DMS153 treated with DMSO at 0.1 percent for 48 hours (cell line): ENCODE measurements at regions not wholly inside any gene's neighbourhood (a gene's known extent, or its start where the extent isn't known, plus 50 kb on each side); places are given as distances from the start of the nearest gene placed in this dataset.
A peak's percentile ranks its signal among the peaks of the same experiment; 100 is the strongest.

Experiments
- DNase-seq: peaks from one replicate; lab custom pipeline; 2025; ENCODE audit not compliant: unreplicated experiment; lab: John Stamatoyannopoulos, UW

- DNase-seq = no peak
Measured at GRCh38 chr11:110797453-110797852, 85.2 kb upstream of the ARHGAP20 start.

- DNase-seq = no peak
Measured at GRCh38 chr11:110795112-110795624, 82.9 kb upstream of the ARHGAP20 start.

GRCh38 chr11:110793556-110793955, 81.3 kb upstream of the ARHGAP20 start:
- no peak for DNase-seq

GRCh38 chr11:110791621-110792020, 79.4 kb upstream of the ARHGAP20 start:
- DNase-seq = no peak

- no peak for DNase-seq
Measured at GRCh38 chr11:110787680-110788079, 75.4 kb upstream of the ARHGAP20 start.

GRCh38 chr11:110786226-110786902, 74.1 kb upstream of the ARHGAP20 start:
- DNase-seq = no peak

GRCh38 chr11:110785398-110785797, 73.2 kb upstream of the ARHGAP20 start:
- no peak for DNase-seq

GRCh38 chr11:110782616-110783015, 70.4 kb upstream of the ARHGAP20 start:
- no peak for DNase-seq

- DNase-seq = no peak
Measured at GRCh38 chr11:110779108-110779507, 66.9 kb upstream of the ARHGAP20 start.

GRCh38 chr11:110778343-110778742, 66.1 kb upstream of the ARHGAP20 start:
- no peak for DNase-seq

- no peak for DNase-seq
Measured at GRCh38 chr11:110777775-110778174, 65.5 kb upstream of the ARHGAP20 start.

- DNase-seq = no peak
Measured at GRCh38 chr11:110776081-110776480, 63.8 kb upstream of the ARHGAP20 start.

GRCh38 chr11:110774138-110775014, 62.1 kb upstream of the ARHGAP20 start:
- DNase-seq = no peak

- no peak for DNase-seq
Measured at GRCh38 chr11:110773442-110773841, 61.2 kb upstream of the ARHGAP20 start.

GRCh38 chr11:110772863-110773262, 60.6 kb upstream of the ARHGAP20 start:
- DNase-seq = no peak

GRCh38 chr11:110766316-110766715, 54.1 kb upstream of the ARHGAP20 start:
- DNase-seq = no peak

GRCh38 chr11:110764485-110764884, 52.2 kb upstream of the ARHGAP20 start:
- no peak for DNase-seq

- peak; percentile 45 for DNase-seq
Measured at GRCh38 chr11:110763249-110764011, 51.2 kb upstream of the ARHGAP20 start.

GRCh38 chr11:110762590-110762989, 50.4 kb upstream of the ARHGAP20 start:
- no peak for DNase-seq
